ENCODE measurements at regions not wholly inside any gene's neighbourhood (a gene's known extent, or its start where the extent isn't known, plus 50 kb on each side); places are given as distances from the start of the nearest gene placed in this dataset.

DNA sequence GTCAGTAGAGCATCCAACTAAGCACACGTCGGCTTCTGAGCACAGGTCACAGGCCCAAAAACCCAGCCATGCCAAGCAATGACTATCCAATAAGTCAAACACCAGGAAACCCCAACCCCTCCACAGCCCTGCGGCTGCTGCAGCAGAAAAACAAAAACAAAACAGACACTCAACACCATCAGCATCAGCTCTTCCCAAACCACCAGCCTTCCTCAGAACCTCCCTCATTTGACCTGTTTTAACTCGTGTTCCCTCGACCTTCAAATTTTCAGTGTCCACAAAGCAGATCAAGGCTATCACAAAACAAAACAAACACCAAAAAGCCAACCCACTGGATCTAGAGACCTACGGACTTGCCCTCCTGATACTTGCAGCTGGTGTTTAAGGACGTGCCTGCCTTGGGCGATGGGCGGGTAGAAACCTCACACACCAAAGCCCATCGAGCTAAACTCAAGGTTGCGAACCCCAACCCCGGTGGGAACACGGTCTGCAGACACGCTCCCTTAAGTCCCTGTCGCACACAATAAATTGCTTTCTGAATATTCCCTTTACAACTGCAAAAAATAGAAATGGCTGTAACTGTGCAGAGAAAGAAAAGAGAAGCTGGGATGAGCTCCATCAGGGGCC, 247.1 kb upstream of the ANKRD55 start (continued):
- TF ChIP-seq, protein P1, sequence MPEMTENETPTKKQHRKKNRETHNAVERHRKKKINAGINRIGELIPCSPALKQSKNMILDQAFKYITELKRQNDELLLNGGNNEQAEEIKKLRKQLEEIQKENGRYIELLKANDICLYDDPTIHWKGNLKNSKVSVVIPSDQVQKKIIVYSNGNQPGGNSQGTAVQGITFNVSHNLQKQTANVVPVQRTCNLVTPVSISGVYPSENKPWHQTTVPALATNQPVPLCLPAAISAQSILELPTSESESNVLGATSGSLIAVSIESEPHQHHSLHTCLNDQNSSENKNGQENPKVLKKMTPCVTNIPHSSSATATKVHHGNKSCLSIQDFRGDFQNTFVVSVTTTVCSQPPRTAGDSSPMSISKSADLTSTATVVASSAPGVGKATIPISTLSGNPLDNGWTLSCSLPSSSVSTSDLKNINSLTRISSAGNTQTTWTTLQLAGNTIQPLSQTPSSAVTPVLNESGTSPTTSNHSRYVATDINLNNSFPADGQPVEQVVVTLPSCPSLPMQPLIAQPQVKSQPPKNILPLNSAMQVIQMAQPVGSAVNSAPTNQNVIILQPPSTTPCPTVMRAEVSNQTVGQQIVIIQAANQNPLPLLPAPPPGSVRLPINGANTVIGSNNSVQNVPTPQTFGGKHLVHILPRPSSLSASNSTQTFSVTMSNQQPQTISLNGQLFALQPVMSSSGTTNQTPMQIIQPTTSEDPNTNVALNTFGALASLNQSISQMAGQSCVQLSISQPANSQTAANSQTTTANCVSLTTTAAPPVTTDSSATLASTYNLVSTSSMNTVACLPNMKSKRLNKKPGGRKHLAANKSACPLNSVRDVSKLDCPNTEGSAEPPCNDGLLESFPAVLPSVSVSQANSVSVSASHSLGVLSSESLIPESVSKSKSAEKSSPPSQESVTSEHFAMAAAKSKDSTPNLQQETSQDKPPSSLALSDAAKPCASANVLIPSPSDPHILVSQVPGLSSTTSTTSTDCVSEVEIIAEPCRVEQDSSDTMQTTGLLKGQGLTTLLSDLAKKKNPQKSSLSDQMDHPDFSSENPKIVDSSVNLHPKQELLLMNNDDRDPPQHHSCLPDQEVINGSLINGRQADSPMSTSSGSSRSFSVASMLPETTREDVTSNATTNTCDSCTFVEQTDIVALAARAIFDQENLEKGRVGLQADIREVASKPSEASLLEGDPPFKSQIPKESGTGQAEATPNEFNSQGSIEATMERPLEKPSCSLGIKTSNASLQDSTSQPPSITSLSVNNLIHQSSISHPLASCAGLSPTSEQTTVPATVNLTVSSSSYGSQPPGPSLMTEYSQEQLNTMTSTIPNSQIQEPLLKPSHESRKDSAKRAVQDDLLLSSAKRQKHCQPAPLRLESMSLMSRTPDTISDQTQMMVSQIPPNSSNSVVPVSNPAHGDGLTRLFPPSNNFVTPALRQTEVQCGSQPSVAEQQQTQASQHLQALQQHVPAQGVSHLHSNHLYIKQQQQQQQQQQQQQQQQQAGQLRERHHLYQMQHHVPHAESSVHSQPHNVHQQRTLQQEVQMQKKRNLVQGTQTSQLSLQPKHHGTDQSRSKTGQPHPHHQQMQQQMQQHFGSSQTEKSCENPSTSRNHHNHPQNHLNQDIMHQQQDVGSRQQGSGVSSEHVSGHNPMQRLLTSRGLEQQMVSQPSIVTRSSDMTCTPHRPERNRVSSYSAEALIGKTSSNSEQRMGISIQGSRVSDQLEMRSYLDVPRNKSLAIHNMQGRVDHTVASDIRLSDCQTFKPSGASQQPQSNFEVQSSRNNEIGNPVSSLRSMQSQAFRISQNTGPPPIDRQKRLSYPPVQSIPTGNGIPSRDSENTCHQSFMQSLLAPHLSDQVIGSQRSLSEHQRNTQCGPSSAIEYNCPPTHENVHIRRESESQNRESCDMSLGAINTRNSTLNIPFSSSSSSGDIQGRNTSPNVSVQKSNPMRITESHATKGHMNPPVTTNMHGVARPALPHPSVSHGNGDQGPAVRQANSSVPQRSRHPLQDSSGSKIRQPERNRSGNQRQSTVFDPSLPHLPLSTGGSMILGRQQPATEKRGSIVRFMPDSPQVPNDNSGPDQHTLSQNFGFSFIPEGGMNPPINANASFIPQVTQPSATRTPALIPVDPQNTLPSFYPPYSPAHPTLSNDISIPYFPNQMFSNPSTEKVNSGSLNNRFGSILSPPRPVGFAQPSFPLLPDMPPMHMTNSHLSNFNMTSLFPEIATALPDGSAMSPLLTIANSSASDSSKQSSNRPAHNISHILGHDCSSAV (CRISPR knock-in tag; IDR thresholded peaks at IDR 0.05; ENCODE audit: borderline replicate concordance): no peak
- TF ChIP-seq ZFP37 (CRISPR knock-in tag; IDR thresholded peaks at IDR 0.05; ENCODE audit: borderline replicate concordance) (no peak), NR0B2 (CRISPR knock-in tag; IDR thresholded peaks at IDR 0.05) (no peak; the same call in 1 of the 2 replicates), SIX4 (CRISPR knock-in tag; IDR thresholded peaks at IDR 0.05) (peak; percentile 81), NFKBIZ (CRISPR knock-in tag; IDR thresholded peaks at IDR 0.05) (peak; percentile 32; the same call in 1 of the 2 replicates), SAFB2 (CRISPR knock-in tag; IDR thresholded peaks at IDR 0.05; ENCODE audit: borderline replicate concordance, low read depth) (no peak), PAWR (CRISPR knock-in tag; IDR thresholded peaks at IDR 0.05; ENCODE audit: borderline replicate concordance) (no peak), ZNF550 (CRISPR knock-in tag; IDR thresholded peaks at IDR 0.05; ENCODE audit: borderline replicate concordance) (no peak), DMTF1 (CRISPR knock-in tag; IDR thresholded peaks at IDR 0.05) (no peak), SMAD9 (CRISPR knock-in tag; IDR thresholded peaks at IDR 0.05) (no peak), MAFF (IDR thresholded peaks at IDR 0.05; ENCODE audit: low read depth, low read length) (no peak), ZNF496 (CRISPR knock-in tag; IDR thresholded peaks at IDR 0.05; ENCODE audit: insufficient replicate concordance) (no peak), MYNN (CRISPR knock-in tag; IDR thresholded peaks at IDR 0.05; ENCODE audit: low read depth) (no peak), RFXANK (CRISPR knock-in tag; IDR thresholded peaks at IDR 0.05) (peak; percentile 39; the same call in 1 of the 2 replicates), ZNF180 (CRISPR knock-in tag; IDR thresholded peaks at IDR 0.05; ENCODE audit: borderline replicate concordance, low read depth) (no peak)
- TF ChIP-seq, protein P2, sequence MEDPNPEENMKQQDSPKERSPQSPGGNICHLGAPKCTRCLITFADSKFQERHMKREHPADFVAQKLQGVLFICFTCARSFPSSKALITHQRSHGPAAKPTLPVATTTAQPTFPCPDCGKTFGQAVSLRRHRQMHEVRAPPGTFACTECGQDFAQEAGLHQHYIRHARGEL (CRISPR knock-in tag; IDR thresholded peaks at IDR 0.05): no peak
- TF ChIP-seq, protein P3, sequence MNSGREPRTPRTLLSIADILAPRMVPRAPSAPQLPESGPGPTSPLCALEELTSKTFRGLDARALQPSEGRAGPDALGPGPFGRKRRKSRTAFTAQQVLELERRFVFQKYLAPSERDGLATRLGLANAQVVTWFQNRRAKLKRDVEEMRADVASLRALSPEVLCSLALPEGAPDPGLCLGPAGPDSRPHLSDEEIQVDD (CRISPR knock-in tag; IDR thresholded peaks at IDR 0.05; ENCODE audit: borderline replicate concordance): no peak

Data from HepG2 (cell line).